ENCODE measurements at regions not wholly inside any gene's neighbourhood (a gene's known extent, or its start where the extent isn't known, plus 50 kb on each side); places are given as distances from the start of the nearest gene placed in this dataset.

- H3K4me3 ChIP-seq (ENCODE audit: low read length) = no peak overlapping the region
- no peaks in the 10 kb centered on the region for H3K4me1 ChIP-seq (ENCODE audit: insufficient read depth, low read length)
- DNase-seq = no peak
- POLR2A ChIA-PET = no interaction called here
- Mint-ChIP-seq H3K9me3 (peaks cover 5 to 14% (median 12%) of the 10 kb centered on the region in 5 donors), H3K27ac (no peak overlapping the region), H3K27me3 (peaks cover 10 to 16% of the 10 kb centered on the region in 2 donors), H3K4me3 (no peak overlapping the region), H3K4me1 (no peaks in the 10 kb centered on the region), H3K36me3 (no peaks in the 10 kb centered on the region)
- CTCF ChIA-PET = no interaction called here
- no peaks in the 10 kb centered on the region for H3K36me3 ChIP-seq (ENCODE audit: insufficient read depth, low read length)
- no peak overlapping the region for H3K27ac ChIP-seq (ENCODE audit: low read depth, low read length)
- H3K9me3 ChIP-seq (ENCODE audit: low read length) = no peaks in the 10 kb centered on the region
- H3K27me3 ChIP-seq (ENCODE audit: insufficient read depth, low read length, poor library complexity, severe bottlenecking) = no peaks in the 10 kb centered on the region
These were observed 131.6 kb upstream of the GRIN2B start for GRCh38 chr12:14113031-14113430.

- Histone ChIP-seq H3K27ac (ENCODE audit: low read depth, low read length) (no peak overlapping the region), H3K27me3 (ENCODE audit: insufficient read depth, low read length, poor library complexity, severe bottlenecking) (no peaks in the 10 kb centered on the region), H3K9me3 (ENCODE audit: low read length) (no peaks in the 10 kb centered on the region), H3K4me1 (ENCODE audit: insufficient read depth, low read length) (no peaks in the 10 kb centered on the region), H3K4me3 (ENCODE audit: low read length) (no peak overlapping the region), H3K36me3 (ENCODE audit: insufficient read depth, low read length) (no peaks in the 10 kb centered on the region)
- H3K27ac Mint-ChIP-seq = no peak overlapping the region
- peaks cover 3 to 18% of the 10 kb centered on the region in 2 donors for H3K27me3 Mint-ChIP-seq
- POLR2A ChIA-PET = no interaction called here
- no peak for DNase-seq
- H3K9me3 Mint-ChIP-seq = peaks cover 0 to 12% (median 3%) of the 10 kb centered on the region in 5 donors
- CTCF ChIA-PET = no interaction called here
- no peak overlapping the region for H3K4me3 Mint-ChIP-seq
- H3K36me3 Mint-ChIP-seq = no peaks in the 10 kb centered on the region
- H3K4me1 Mint-ChIP-seq = no peaks in the 10 kb centered on the region
These were observed 145.3 kb upstream of the GRIN2B start for GRCh38 chr12:14126692-14127091.

GRCh38 chr12:14129611-14130195, 148.3 kb upstream of the GRIN2B start:
- Histone ChIP-seq H3K36me3 (ENCODE audit: insufficient read depth, low read length) (no peaks in the 10 kb centered on the region), H3K27ac (ENCODE audit: low read depth, low read length) (no peak overlapping the region), H3K9me3 (ENCODE audit: low read length) (no peaks in the 10 kb centered on the region), H3K4me1 (ENCODE audit: insufficient read depth, low read length) (no peaks in the 10 kb centered on the region), H3K4me3 (ENCODE audit: low read length) (no peak overlapping the region), H3K27me3 (ENCODE audit: insufficient read depth, low read length, poor library complexity, severe bottlenecking) (no peaks in the 10 kb centered on the region)
- Mint-ChIP-seq H3K9me3 (peaks cover 0 to 8% (median 3%) of the 10 kb centered on the region in 5 donors), H3K27ac (no peak overlapping the region), H3K27me3 (peaks cover 7 to 35% of the 10 kb centered on the region in 2 donors), H3K36me3 (no peaks in the 10 kb centered on the region), H3K4me3 (no peak overlapping the region), H3K4me1 (no peaks in the 10 kb centered on the region)
- POLR2A ChIA-PET = no interaction called here
- DNase-seq = no peak
- CTCF ChIA-PET = no interaction called here

GRCh38 chr12:14135996-14136395, 154.6 kb upstream of the GRIN2B start:
- H3K27ac Mint-ChIP-seq = no peak overlapping the region
- Histone ChIP-seq H3K27ac (ENCODE audit: low read depth, low read length) (no peak overlapping the region), H3K9me3 (ENCODE audit: low read length) (no peaks in the 10 kb centered on the region), H3K4me1 (ENCODE audit: insufficient read depth, low read length) (no peaks in the 10 kb centered on the region), H3K4me3 (ENCODE audit: low read length) (no peak overlapping the region), H3K27me3 (ENCODE audit: insufficient read depth, low read length, poor library complexity, severe bottlenecking) (no peaks in the 10 kb centered on the region), H3K36me3 (ENCODE audit: insufficient read depth, low read length) (no peaks in the 10 kb centered on the region)
- no peaks in the 10 kb centered on the region for H3K36me3 Mint-ChIP-seq
- no peak overlapping the region for H3K4me3 Mint-ChIP-seq
- ChIA-PET POLR2A (no interaction called here), CTCF (no interaction called here)
- no peaks in the 10 kb centered on the region for H3K9me3 Mint-ChIP-seq
- peaks cover 8 to 26% of the 10 kb centered on the region in 2 donors for H3K27me3 Mint-ChIP-seq
- H3K4me1 Mint-ChIP-seq = no peaks in the 10 kb centered on the region
- DNase-seq = no peak

GRCh38 chr12:14138495-14138894, 157.1 kb upstream of the GRIN2B start:
- ChIA-PET CTCF (no interaction called here), POLR2A (no interaction called here)
- Mint-ChIP-seq H3K27ac (no peak overlapping the region), H3K4me1 (no peaks in the 10 kb centered on the region), H3K4me3 (no peak overlapping the region), H3K36me3 (no peaks in the 10 kb centered on the region), H3K27me3 (peaks cover 8 to 25% of the 10 kb centered on the region in 2 donors), H3K9me3 (no peaks in the 10 kb centered on the region)
- no peak overlapping the region for H3K4me3 ChIP-seq (ENCODE audit: low read length)
- no peaks in the 10 kb centered on the region for H3K9me3 ChIP-seq (ENCODE audit: low read length)
- H3K4me1 ChIP-seq (ENCODE audit: insufficient read depth, low read length) = no peaks in the 10 kb centered on the region
- DNase-seq = no peak
- H3K27me3 ChIP-seq (ENCODE audit: insufficient read depth, low read length, poor library complexity, severe bottlenecking) = no peaks in the 10 kb centered on the region
- H3K27ac ChIP-seq (ENCODE audit: low read depth, low read length) = no peak overlapping the region
- H3K36me3 ChIP-seq (ENCODE audit: insufficient read depth, low read length) = no peaks in the 10 kb centered on the region

- H3K9me3 Mint-ChIP-seq = no peaks in the 10 kb centered on the region
These were observed 167.3 kb upstream of the GRIN2B start for GRCh38 chr12:14148489-14149270.

GRCh38 chr12:14153803-14154202, 172.4 kb upstream of the GRIN2B start:
- CTCF ChIA-PET = no interaction called here
- H3K4me1 Mint-ChIP-seq = no peaks in the 10 kb centered on the region
- Histone ChIP-seq H3K4me3 (ENCODE audit: low read length) (no peak overlapping the region), H3K9me3 (ENCODE audit: low read length) (no peaks in the 10 kb centered on the region), H3K36me3 (ENCODE audit: insufficient read depth, low read length) (no peaks in the 10 kb centered on the region), H3K27me3 (ENCODE audit: insufficient read depth, low read length, poor library complexity, severe bottlenecking) (no peaks in the 10 kb centered on the region), H3K4me1 (ENCODE audit: insufficient read depth, low read length) (no peaks in the 10 kb centered on the region), H3K27ac (ENCODE audit: low read depth, low read length) (no peak overlapping the region)
- H3K36me3 Mint-ChIP-seq = peaks cover 0 to 4% (median 2%) of the 10 kb centered on the region in 3 donors
- POLR2A ChIA-PET = no interaction called here
- H3K9me3 Mint-ChIP-seq = peaks cover 0 to 1% (median 0%) of the 10 kb centered on the region in 5 donors
- DNase-seq = no peak
- peaks cover 6 to 28% of the 10 kb centered on the region in 2 donors for H3K27me3 Mint-ChIP-seq
- no peak overlapping the region for H3K27ac Mint-ChIP-seq
- H3K4me3 Mint-ChIP-seq = no peak overlapping the region

More at GRCh38 chr12:14148489-14149270, 167.3 kb upstream of the GRIN2B start:
- no peak overlapping the region for H3K27ac ChIP-seq (ENCODE audit: low read depth, low read length)
- no peak overlapping the region for H3K27ac Mint-ChIP-seq
- no peaks in the 10 kb centered on the region for H3K4me1 Mint-ChIP-seq
- H3K36me3 Mint-ChIP-seq = no peaks in the 10 kb centered on the region
- no peaks in the 10 kb centered on the region for H3K36me3 ChIP-seq (ENCODE audit: insufficient read depth, low read length)
- no peaks in the 10 kb centered on the region for H3K9me3 ChIP-seq (ENCODE audit: low read length)
- no peak overlapping the region for H3K4me3 Mint-ChIP-seq
- H3K4me3 ChIP-seq (ENCODE audit: low read length) = no peak overlapping the region
- H3K27me3 Mint-ChIP-seq = peaks cover 9 to 25% of the 10 kb centered on the region in 2 donors
- ChIA-PET POLR2A (no interaction called here), CTCF (interaction anchor here (1.1 kb wide), 1 partner anchor 17 kb away, joined by 3 read pairs; no protein-coding TSS in a partner anchor)
- no peaks in the 10 kb centered on the region for H3K4me1 ChIP-seq (ENCODE audit: insufficient read depth, low read length)
- DNase-seq = no peak
- no peaks in the 10 kb centered on the region for H3K27me3 ChIP-seq (ENCODE audit: insufficient read depth, low read length, poor library complexity, severe bottlenecking)

GRCh38 chr12:14156606-14157005, 175.2 kb upstream of the GRIN2B start:
- no peaks in the 10 kb centered on the region for H3K27me3 ChIP-seq (ENCODE audit: insufficient read depth, low read length, poor library complexity, severe bottlenecking)
- H3K9me3 ChIP-seq (ENCODE audit: low read length) = no peaks in the 10 kb centered on the region
- Mint-ChIP-seq H3K4me3 (no peak overlapping the region), H3K4me1 (no peaks in the 10 kb centered on the region), H3K36me3 (peaks cover 0 to 4% (median 2%) of the 10 kb centered on the region in 3 donors), H3K27ac (peak overlapping the region in 1 of 8 donors; percentile 7), H3K9me3 (peaks cover 0 to 1% (median 0%) of the 10 kb centered on the region in 5 donors), H3K27me3 (peaks cover 2 to 14% of the 10 kb centered on the region in 2 donors)
- no peaks in the 10 kb centered on the region for H3K36me3 ChIP-seq (ENCODE audit: insufficient read depth, low read length)
- H3K4me3 ChIP-seq (ENCODE audit: low read length) = no peak overlapping the region
- no peaks in the 10 kb centered on the region for H3K4me1 ChIP-seq (ENCODE audit: insufficient read depth, low read length)
- DNase-seq = no peak
- ChIA-PET CTCF (interaction anchor here (1.3 kb wide), 1 partner anchor 11 kb away, joined by 3 read pairs; no protein-coding TSS in a partner anchor), POLR2A (no interaction called here)
- no peak overlapping the region for H3K27ac ChIP-seq (ENCODE audit: low read depth, low read length)
